HG03103 (cell line): ENCODE measurements at regions not wholly inside any gene's neighbourhood (a gene's known extent, or its start where the extent isn't known, plus 50 kb on each side); places are given as distances from the start of the nearest gene placed in this dataset.
"Not testable (repeated sequence)": the region's sequence is repeated elsewhere in the genome, so short reads cannot be mapped to it uniquely, and the experiment has no call there.

Experiments used
- ATAC-seq: cut with Tn5 transposase; IDR thresholded peaks from one replicate; pipeline ENCODE4 v1.9.1; 2021; ENCODE audit warnings: low read depth; ENCODE audit not compliant: unreplicated experiment

DNA sequence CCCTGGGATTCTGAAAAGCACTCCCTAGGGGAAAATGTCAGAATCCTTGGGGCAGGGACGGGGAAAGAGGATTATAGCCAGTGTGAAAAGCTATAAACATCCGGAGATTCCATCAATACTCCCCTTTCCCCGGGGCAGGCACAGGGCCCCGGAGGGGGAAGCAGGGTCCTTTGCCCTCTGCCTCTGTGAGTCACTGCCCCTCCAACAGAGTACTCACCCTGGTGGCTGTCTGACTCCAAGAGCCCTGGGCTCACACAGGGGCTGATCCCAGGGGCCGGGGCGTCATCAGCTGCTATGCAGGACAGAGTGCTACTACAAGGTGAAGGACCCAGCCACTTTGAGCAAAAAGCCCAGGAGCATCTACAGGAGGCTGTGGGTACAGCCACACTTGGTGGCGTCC is 133.0 kb upstream of the PRR20G start:
- no peak for ATAC-seq

DNA sequence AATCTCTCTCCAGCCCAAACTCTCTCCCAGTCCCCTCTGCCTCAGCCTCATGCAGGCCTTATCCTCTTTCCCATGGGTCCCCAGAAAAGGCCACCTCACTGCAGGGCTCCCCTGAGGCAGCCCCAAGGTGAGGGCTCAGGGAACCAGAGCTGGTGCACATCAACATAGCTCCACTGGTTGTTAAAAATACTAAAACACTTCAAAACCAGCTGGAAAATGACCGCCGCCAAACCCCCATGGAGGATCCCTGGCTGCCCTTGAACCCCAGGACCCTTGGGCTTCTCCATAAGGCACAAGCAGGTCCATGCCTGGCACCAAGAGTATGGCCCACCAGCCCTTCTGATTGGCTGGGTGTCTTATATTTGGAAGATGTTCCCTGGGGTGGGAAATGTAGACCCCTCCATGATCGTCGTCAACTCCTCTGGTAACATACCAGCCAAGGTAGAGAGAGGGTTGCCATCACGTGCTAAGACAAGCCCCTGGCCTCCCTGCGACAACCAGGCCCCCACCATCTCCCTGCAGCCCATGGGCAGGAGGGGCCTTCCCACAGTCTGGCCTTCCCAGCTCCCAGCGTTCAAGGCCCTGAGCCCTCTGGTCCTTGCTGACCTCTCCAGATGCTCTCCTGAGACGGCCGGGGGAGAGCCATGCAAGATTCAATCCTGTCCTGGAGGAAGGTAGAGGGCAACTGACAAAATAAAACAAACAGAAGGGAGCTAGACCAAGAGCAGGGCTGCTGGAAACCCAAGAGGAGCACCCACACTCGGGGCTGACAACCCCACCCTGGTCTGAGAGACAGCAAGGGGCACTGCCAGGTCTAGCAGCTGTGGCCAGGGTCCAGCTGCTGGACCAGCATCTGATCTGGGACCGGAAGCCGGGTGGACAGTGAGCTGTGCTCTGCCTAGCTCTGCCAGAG is 132.1 kb upstream of the PRR20G start:
- ATAC-seq: no peak

DNA sequence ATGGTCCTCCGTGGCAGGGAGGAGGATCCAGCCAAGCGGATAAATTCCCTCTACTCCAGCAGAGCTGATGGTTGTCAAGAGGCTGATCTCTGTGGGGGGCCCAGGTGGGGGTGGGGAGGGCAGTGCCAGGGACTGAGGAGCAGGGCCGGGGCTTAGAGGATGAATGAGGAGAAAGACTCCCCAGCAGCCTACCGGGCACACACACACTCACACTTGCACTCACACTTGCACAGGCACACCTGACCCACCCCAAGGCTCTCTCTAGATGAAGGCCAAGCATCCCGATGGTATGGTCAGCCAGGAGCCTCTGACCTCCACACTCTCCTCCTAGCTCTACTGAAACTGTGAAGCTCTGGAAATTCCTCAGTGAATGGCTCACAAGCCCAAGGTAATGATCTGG is 131.3 kb upstream of the PRR20G start:
- ATAC-seq: no peak

DNA sequence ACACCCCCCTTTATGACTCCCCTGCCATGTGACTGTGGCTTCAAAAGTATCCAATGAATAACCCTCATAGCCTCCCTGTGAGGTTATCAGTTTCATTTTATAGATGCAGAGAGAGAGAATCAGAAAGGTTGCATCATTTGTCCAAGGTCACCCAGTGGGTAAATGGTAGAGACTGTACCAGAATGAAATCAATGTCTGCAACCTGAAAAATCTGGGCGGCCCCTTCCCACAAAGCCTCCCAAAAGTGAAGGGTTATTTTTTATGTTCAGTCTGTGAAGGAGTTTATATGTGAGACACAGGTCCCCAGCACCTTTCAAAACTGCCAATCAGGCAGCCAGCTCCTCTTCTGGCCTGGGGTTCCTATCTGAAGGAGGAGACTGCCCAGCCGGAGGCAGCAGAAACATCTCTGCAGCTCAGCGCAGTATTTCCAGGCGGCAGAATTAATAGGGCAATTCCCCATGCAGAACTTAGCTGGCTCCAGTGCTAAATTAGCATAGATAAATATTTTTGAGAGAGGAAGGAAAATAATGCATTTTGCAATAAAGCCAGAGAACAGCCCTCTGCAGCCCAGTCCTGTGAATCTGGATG is 130.8 kb upstream of the PRR20G start:
- no peak for ATAC-seq

DNA sequence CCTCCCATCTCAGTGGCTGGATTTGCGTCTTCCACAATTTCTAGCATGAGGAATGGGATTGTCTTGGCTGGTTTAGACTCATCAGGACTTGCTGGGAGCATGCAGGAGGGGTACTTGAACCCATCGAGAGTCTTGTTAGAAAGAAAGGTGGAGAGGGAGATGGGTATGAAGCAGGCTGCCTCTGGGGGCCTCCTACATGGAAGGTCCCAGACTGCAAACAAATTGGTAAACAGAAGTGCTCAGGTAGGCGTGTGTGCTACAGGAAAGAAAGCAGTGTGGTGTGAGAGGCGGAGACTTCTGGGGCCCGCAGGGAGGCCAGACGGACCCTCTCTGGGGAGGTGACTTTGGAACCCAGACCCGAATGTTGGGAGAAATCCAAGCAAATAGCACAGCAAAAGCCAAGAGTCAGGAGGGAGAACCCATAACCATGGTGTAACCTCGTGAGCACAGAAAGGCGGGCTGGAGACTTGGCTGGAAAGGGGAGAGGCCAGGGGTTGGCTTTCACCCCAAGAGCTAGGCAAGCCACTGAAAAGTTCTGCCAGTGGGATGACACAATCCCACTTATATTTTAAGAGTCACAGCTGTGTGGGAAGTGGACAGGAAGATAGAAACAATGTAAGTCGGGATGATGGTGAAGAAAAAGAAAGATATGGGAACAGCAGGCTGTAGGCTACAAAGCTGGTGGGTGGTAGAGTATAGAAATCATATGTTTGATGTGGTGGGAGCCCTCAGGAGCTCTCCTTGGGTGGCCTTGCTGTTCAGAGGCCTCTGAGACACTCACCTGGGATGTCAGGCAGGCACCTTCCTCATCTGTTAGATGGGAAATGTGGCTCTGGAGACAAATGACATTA is 130.1 kb upstream of the PRR20G start:
- no peak for ATAC-seq

DNA sequence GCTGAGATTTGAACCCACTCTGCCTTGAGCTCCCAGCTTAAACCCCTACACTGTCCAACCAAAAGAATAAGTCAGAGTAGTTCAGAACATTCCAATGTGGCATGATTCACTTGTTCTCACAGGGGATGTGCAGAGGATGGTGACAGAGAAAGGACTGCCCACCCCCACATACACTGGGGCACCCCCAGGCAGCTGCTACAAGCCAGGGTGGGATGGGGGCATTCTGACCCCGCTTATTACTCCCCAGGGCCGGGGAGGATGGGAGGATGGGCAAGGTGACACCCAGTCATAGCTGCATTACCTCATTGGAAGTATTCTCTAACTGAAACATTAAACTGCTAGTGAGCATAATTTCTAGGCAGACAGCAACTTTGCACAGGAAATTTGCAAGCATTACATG is 126.0 kb upstream of the PRR20G start:
- no peak for ATAC-seq

DNA sequence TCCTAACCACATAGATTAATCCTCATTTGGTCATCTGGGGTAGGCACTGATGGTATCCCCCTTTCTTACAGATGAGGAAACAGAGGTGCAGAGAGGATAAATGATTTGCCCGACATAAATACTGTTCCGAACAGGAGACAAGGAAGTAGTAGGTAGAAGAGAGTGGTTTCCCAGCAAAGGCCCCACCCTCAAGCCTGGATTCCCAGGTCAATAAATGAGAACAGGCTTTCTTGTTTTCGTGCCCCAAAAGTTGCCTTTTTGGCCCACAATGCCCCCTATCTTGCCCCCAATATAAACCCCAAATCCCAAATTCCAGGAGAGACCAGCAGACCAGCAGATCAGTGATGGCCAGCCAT is 125.5 kb upstream of the PRR20G start:
- no peak for ATAC-seq

DNA sequence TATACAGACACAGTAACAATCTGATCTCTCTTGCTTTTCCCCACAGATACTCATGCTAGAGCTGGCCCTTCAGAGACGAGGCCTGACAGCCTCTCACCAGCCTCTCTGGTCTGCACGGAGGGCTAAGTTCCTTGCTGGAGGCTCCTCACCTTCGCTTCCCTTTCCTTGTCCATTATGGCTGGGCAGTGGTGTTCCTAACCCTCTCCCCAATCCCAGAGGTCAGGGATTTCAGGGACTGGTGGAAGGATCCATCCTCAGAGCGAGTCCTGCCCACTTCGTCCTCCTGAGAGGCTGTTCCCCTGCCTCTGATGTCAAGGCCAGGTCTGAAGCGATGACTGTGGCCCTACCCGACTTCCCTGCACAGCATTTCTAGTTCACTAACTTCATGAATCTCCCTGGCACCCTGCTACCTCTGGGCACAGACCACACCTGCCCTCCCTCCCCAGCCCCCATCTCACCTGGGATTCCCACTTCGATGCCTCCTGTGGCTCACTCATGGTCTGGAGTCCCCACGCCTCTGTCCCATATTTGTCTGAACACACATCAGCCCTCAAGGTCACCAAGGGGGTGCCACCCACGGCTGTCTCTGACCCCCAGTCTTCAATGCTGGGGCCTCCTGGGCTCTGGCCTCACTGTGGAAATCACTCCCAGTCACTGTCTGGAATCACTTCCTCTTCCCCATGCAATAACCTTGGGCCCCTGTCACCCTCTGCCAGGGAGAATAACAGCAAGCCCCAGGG is 124.9 kb upstream of the PRR20G start:
- ATAC-seq: no peak

DNA sequence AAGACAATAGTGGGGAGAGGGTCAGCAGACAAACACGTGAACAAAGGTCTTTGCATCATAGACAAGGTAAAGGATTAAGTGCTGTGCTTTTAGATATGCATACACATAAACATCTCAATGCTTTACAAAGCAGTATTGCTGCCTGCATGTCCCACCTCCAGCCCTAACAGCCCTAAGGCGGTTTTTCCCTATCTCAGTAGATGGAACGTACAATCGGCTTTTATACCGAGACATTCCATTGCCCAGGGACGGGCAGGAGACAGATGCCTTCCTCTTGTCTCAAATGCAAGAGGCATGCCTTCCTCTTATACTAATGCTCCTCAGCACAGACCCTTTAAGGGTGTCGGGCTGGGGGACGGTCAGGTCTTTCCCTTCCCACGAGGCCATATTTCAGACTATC is 124.0 kb upstream of the PRR20G start:
- ATAC-seq: not testable (repeated sequence)

DNA sequence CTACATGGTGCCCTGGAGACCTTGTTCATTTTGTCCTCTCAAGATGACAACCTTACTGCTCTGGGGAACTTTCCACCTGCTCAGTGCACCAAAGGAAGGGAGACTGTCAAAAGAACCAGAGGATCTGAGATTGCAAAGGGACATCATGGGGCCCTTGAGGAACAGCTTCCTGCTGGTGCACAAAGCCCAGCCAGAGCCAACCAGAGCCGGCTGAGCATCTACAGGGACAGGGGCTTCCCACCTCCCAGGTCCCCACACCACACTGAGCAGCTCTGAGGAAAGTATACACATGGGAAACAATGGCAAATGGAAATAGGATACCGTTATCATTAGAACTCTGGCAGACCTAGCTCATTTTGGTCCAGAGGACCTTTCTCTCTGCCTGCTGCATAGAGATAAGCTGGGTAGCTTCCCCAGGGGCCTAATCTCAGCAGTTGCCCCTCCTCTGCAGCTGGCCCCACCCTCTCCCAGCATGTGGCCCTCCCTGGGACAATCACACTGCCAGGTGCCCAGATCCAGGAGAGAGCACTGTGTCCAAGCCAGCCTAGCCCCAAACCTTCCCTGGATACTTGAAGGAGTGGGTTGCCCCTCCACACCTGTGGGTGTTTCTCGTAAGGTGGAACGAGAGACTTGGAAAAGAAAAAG is 123.4 kb upstream of the PRR20G start:
- ATAC-seq: no peak

DNA sequence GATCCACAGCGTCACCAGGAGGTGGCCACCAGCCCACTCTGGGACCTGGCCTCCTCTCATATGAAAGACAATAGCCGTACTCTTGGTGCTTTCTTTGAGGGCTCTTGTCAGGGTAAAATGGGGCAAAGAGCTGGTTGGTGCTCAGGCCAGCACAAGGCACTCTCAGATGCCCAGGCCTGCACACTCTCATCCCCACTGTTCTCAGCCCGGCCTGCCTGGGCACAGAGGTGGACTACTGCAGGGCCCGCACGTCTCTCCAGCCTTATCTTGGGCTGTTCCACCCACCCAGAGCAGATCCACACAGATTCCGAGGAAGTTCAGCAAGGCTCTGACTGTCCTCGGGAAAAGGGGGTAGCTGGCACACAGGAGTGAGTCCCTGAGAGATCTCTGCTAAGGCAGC is 122.8 kb upstream of the PRR20G start:
- ATAC-seq: no peak

DNA sequence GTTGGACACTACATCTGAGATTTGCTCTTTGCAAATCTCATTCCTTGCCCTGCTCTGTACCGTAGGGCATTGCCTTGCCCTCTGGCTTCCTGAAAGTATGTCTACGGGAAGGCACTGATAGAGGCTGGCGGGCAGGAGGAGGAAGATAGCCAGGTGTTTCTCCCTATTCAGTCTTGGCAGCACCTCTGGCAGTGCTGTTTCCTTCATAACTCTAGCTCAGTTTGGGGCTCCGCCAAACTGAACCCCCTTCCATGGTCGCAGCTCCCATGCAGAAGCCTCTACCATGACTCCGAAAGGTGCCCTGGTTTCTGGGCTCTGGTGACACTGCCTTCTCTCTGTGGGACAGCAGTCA is 122.3 kb upstream of the PRR20G start:
- no peak for ATAC-seq

DNA sequence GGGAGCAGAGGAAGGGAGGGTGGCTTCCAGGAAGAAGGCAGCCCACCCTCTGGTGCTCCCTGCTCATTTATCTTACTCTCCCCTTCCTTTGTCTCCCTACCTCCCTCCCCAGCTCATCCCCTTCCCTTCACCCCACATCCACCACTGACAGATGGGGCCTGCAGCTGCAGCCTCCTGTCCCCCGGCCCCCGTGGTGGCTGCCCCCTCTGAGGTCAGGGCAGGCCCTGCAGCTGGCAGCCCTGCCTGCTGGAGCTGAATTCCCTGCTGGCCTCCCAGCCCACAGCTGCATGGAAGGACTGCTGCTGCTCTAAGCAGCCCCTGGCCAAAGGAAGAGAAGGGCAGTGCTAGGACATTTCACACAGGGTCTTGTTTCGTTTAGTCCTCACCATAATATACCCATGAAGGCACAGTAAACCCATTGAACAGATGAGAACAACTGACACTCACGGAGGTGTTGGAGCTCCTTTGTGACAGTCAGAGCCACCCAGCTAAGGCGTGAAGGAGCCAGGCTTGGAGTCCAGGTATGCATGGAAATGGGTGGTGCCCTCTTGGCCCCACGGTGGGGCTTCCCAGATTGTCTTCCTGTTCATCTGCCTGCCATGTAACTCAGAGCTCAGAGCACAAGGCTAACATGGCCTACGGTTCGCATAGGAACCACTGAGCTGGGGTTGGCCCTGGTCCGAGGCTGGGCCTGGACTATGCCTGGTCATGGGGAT is 121.7 kb upstream of the PRR20G start:
- no peak for ATAC-seq

DNA sequence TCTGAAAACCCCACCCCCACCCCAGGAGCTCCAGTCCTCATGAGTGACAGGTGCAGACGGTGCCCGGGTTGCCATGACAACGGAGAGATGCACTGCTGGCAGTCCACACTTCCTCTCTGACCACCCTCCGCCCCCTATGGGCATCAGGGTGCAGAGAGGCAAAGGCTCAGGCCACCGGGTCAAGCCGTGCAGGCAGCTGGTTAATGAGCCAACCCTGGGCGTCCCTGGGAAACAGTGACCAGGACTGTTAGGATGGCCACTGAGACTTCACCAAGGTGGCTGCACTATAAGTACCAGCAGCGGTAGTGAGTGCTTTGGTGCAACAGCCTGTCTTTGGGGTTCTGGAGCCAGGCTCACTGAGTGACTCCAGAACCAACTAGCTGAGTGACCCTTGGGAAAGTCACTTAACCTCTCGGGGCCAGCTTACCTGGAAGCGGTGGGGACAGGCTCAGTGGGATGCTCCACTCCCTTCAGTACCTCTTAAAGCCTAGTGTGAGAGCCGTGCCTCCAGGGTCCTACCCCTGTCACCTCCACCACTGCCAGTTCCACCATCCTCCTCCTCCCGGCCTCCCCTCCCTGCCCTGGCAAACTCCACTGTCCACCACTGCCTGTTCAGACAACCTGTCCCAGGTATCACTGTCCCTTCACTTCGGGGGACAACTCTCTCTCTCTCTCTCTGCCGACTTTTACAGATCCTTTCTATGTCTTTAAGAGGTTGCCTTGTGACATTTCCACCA is 121.0 kb upstream of the PRR20G start:
- no peak for ATAC-seq

DNA sequence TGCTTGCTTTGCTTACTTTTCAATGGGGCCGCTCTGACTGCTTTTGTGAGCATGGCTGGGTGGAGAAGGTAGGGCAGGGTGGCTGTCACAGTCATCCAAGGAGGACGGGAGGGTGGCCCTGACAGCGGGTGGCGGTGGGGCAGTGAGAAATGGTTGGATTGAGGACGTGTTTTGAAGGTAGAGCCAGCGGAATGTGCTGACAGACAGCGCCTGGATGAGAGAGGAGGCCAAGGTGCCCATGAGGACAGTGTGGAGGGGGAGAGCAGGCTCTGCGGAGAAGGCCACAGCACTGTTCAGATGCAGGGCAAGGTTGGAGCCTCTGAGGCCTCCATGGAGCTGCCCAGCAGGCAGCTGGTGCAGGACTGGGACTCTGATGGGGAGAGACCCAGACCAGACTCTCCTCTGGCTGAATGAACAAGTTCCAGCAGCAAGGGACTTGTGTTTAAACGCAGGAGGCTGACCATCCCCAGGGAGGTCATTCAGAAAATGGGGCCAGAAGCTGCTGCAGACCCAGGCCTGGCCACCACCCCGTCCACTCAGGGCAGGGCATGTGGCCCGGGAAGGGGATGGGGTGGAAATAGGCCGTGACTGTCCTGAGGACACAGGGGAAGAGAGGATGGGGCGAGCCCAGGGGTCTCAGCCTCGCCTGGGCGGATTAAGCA is 120.3 kb upstream of the PRR20G start:
- no peak for ATAC-seq

DNA sequence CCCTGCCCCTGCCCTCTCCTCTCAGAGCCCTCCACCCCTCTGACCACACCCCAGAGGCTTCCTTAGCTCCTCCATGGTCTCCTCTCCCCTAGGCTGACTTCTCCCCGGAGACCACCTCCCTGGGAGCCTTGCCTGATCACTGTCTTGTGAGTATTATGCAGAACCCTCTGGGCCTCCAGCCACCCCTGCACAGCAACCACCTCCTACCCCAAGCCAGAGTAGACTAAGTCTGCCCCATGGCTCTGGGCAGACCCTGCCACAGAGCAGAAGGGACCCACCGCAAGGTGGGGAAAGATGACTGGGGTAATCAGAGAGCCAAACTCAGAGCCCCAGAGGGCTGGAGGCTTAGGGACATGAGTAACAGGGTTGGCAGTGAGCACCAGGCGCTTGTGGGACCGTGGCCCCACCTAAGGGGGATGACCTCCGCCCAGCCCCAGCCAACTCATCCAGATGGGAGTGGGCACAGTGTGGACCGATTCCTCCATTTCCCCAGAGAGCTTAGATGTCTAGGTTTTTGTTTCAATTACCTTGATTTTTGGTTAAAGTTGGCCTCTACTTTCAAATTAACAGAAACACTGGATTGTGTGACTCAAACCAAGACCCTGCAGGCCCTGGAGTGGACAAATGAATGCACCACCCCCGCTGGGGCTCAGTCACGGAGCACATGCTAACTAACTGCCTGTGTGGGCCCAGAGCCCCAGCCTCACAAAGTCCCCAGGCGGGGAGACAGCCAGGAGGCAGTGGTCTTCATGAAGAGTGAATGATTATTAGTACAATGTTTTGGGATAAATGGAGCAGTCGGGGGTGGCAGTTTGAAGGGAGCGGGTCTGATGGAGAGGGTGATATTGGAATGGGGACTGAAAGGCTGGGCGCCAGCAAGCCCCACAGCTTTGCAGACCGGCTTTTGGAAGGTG is 119.4 kb upstream of the PRR20G start:
- no peak for ATAC-seq

DNA sequence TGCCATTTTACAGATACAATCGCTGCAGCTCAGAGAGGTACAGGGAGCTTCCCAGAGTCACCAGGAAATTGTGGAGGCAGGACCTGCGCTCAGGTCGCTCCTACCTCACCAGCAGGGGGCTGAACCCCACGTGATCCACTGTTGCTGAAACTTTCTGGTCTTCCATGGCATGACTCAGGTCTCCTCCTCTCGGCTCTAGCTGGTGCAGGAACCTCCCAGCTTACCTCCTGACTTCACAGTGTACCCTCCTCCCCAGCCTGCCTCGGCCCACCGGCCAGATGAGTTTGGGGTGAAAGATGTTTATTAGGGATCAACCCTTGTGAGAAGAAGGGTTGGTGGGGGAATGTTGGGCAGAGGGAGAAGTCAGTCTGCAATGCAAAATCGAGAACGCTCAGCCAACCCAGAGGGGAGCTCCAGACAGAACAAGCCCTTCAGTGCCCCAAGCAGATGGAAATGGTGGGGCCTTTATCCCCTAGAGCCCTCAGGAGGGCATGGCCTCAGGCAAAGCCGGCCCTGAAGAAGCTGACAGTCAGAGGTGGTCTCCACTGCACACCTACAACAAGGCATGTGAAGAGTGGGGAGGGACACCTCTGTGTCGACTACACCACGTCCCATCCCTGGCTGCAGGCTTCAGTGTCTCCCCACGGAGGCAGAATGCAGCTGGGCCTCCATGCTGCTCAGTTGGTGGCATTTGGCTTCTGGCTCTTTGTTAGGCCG is 118.6 kb upstream of the PRR20G start:
- no peak for ATAC-seq
